Ureter (tissue), 1 donor: ENCODE measurements at regions not wholly inside any gene's neighbourhood (a gene's known extent, or its start where the extent isn't known, plus 50 kb on each side); places are given as distances from the start of the nearest gene placed in this dataset.
A peak's percentile ranks its signal among the peaks of the same experiment; 100 is the strongest.

Source experiments
- DNase-seq: peaks from one replicate; pipeline ENCODE4 v3.0.0-alpha.2; 2020; ENCODE audit warnings: low spot score
- donor health status: DM: yes; HTN: yes; CAD: no.

- no peak for DNase-seq
Observed at GRCh38 chr5:72619677-72620076, 112.5 kb upstream of the ZNF366 start.

DNA sequence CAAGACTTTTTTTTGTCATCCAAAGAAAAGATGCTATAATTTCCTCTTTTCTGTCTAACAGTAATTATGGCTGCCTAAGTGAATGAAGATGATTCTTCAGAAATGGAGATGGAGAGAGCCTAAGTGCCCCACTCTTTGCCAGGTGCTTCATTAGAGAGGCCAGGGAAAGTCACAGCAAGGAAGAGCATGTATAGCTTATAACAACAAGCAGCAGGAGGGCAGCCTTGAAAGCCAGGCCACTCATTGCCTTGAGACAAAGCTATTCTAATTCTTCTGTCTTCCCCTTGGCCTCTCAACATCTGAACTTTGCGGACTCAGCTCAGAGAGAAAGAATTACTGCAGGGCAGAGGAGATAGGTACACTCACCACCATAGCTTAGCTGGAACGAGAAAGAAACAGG, 112.0 kb upstream of the ZNF366 start:
- no peak for DNase-seq

GRCh38 chr5:72618708-72619107, 111.5 kb upstream of the ZNF366 start:
- no peak for DNase-seq

- DNase-seq, result no peak
Observed at GRCh38 chr5:72615061-72615460, 107.9 kb upstream of the ZNF366 start.

DNA sequence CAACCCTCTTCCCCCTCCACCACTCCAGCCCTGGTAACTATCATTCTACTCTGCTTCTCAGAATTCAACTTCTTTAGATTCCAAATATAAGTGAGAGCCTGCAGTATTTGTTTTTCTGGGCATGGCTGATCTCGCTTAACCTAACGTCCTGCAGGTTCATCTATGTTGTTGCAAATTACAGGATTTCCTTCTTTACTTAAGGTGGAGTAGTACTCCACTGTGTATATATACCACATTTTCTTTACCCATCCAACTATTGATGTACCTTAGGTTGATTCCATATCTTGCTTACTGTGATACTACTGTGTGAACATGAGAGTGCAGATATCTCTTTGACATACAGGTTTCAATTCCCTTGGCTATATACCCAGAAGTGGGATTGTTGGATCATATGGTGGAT, 106.3 kb upstream of the ZNF366 start:
- DNase-seq, result no peak

GRCh38 chr5:72612810-72613209, 105.6 kb upstream of the ZNF366 start:
- DNase-seq, result no peak

- peak; percentile 62 for DNase-seq
Observed at GRCh38 chr5:72611118-72611730, 104.0 kb upstream of the ZNF366 start.

GRCh38 chr5:72608926-72609325, 101.7 kb upstream of the ZNF366 start:
- no peak for DNase-seq

DNA sequence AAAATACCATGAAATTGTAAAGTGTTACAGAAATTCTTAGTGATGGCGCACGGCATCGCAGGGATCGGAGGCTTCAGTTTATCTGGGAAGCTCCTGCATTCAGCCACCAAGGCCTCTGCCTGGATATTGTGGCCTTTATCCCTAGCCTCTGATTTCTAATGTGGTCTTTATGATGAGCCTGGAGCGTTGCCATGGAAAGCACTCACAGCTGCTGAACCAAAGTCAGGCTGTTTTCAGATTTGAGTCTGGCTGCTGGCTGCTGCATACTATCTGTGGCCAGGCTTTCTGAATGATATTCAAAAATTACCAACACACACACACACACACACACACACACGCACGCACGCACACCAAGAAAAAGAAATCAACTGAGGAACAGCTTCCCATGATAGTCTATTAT, 101.1 kb upstream of the ZNF366 start:
- DNase-seq, result no peak

- no peak for DNase-seq
Observed at GRCh38 chr5:72607381-72607780, 100.2 kb upstream of the ZNF366 start.

DNA sequence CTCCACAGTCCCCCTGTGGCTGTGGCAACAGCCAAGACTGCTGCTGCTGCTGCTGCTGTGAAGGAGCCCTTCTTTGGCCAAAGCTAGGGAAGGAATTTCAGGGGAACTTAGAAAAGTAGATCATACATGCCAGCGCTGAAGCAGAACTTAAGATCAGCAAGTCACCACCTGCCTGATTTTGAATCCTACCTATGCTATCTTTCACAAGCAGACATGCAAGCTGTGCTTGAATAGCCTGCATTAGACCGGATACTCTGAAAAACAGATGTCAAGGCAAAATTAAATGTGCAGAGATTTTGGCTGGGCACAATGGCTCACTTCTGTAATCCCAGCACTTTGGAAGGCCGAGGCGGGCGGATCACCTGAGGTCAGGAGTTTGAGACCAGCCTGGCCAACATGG, 99.3 kb upstream of the ZNF366 start:
- DNase-seq, result no peak

DNA sequence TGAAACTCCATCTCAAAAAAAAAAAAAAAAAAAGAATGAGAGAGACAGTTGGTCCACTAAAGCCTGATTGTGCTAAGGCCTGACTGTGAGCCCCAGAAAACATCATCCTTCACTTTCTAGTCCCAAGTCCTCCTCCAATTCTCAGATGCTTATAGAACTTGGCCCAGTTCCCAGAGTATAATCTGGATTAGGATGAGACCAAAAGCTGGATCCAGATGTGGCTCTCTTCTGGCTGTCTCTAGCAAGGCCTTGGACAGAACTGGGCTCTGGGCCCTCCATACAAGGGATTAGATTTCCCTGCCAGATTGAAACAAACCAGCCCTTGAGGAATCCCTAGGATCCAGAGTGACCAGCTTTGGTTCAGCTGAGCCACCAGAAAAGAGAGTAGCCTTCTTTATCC, 98.4 kb upstream of the ZNF366 start:
- no peak for DNase-seq

GRCh38 chr5:72604798-72605154, 97.6 kb upstream of the ZNF366 start:
- DNase-seq, result no peak

GRCh38 chr5:72604111-72604797, 97.0 kb upstream of the ZNF366 start:
- DNase-seq, result no peak

- DNase-seq, result no peak
Observed at GRCh38 chr5:72602696-72603685, 95.8 kb upstream of the ZNF366 start.

DNA sequence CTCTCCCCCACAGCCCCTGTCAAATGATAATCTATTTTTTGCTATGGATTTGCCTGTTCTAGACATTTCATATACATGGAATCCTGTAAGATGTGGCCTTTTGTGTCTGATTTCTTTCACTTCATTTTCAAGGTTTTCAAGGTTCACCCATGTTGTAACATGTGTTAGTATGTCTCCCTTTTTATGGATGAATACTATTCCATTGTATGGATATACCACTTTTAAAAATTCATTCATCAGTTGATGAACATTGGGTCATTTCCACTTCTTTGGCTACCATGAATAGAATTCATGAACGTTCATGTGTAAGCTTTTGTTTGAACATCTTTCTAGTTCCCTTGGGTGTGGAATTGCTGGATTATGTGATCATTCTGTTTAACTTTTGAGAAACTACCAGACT, 94.7 kb upstream of the ZNF366 start:
- no peak for DNase-seq

DNA sequence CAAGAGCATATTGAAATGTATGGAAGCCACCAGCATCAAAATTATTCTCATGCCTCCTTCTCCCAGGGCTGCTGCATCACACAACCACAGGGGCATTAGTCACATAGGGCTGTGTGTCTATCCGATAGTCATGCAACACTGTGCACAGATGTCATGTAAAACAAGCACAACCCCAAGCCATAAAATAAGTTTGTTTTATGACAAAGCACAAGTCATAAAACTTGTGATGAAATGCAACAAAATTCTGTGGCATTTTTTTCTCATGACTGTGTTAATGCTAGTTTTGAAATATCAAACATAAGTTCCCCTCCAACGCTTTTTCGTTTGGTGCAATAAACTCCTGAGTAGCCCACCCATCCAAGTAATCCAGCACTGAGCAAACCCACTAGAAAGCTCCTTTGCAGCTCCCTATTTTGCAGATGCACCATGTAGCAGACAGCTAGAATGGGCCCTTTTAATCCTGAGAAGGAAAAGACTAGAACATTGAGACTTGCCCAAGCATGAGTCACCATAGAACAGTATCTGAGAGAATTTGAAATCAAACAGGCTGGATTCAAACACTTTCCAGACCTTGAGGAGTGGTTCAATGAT, 93.3 kb upstream of the ZNF366 start:
- no peak for DNase-seq

GRCh38 chr5:72599519-72600370, 92.5 kb upstream of the ZNF366 start:
- no peak for DNase-seq

GRCh38 chr5:72599065-72599433, 91.8 kb upstream of the ZNF366 start:
- no peak for DNase-seq

- DNase-seq, result no peak
Observed at GRCh38 chr5:72598401-72599064, 91.3 kb upstream of the ZNF366 start.

DNA sequence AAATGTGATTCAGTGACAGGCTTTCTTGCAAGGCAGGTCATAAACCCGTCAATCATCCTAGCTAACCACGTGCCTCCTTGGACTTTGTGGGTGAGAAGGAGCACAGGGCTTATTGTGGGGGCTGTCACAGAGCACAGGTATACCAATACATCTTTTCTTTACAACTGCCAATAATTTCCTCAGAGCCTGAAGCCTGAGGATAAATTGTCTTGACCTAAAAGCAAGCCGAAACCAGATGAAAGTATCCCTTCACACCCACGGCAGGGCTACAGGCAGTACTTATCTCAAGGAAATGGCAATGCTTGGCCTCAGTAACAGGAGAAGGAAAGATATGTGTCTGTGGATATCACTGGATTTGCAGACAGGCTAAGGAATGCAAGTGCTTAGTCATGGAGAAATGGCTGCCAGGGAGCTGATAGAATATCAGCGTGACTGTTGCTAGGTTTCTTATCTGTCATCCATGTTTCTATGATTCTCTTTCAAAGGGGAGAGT, 90.3 kb upstream of the ZNF366 start:
- DNase-seq, result no peak
